ENCODE measurements at regions not wholly inside any gene's neighbourhood (a gene's known extent, or its start where the extent isn't known, plus 50 kb on each side); places are given as distances from the start of the nearest gene placed in this dataset.

- TF ChIP-seq CBX5 (IDR thresholded peaks at IDR 0.05; ENCODE audit: low read depth, low read length) (no peak), EGR1 (IDR thresholded peaks at IDR 0.05; ENCODE audit: borderline replicate concordance, low read depth, low read length) (no peak), PHF8 (conservative IDR thresholded peaks at IDR 0.05; ENCODE audit: low read depth, low read length) (no peak), RBBP5 (IDR thresholded peaks at IDR 0.05; ENCODE audit: borderline replicate concordance, low read depth, low read length) (no peak), GABPA (IDR thresholded peaks at IDR 0.05; ENCODE audit: borderline replicate concordance, insufficient read depth, low read length) (no peak), FOSL1 (IDR thresholded peaks at IDR 0.05; ENCODE audit: insufficient read depth, low read depth, low read length) (no peak), CHD1 (IDR thresholded peaks at IDR 0.05; ENCODE audit: low read depth, low read length) (no peak), GTF2F1 (IDR thresholded peaks at IDR 0.05; ENCODE audit: borderline replicate concordance, low read depth, low read length) (no peak)
Observed at GRCh38 chr3:28903171-28903601, 377.7 kb upstream of the RBMS3 start (continued).

Measured in H1 (cell line).